GM21786 (cell line): ENCODE measurements at regions not wholly inside any gene's neighbourhood (a gene's known extent, or its start where the extent isn't known, plus 50 kb on each side); places are given as distances from the start of the nearest gene placed in this dataset.

Source experiments
- ATAC-seq: cut with Tn5 transposase; IDR thresholded peaks from one replicate; pipeline ENCODE4 v1.9.1; 2021; ENCODE audit not compliant: unreplicated experiment

- no peak for ATAC-seq
Observed at GRCh38 chr2:57894381-57894780, 152.2 kb upstream of the VRK2 start.

GRCh38 chr2:57897920-57898319 lies 148.7 kb upstream of the VRK2 start:
- no peak for ATAC-seq

- no peak for ATAC-seq
Observed at GRCh38 chr2:57899898-57900297, 146.7 kb upstream of the VRK2 start.

- no peak for ATAC-seq
Observed at GRCh38 chr2:57902578-57902977, 144.0 kb upstream of the VRK2 start.

GRCh38 chr2:57906152-57906732 lies 140.4 kb upstream of the VRK2 start:
- ATAC-seq, result peak; percentile 74

GRCh38 chr2:57907411-57907810 lies 139.2 kb upstream of the VRK2 start:
- no peak for ATAC-seq

- ATAC-seq, result peak; percentile 73
Observed at GRCh38 chr2:57908736-57909161, 137.9 kb upstream of the VRK2 start.

- ATAC-seq, result no peak
Observed at GRCh38 chr2:57918126-57918525, 128.5 kb upstream of the VRK2 start.

- ATAC-seq, result no peak
Observed at GRCh38 chr2:57920342-57920939, 126.2 kb upstream of the VRK2 start.

- ATAC-seq, result no peak
Observed at GRCh38 chr2:57934659-57935058, 111.9 kb upstream of the VRK2 start.

- no peak for ATAC-seq
Observed at GRCh38 chr2:57936216-57936615, 110.4 kb upstream of the VRK2 start.

- ATAC-seq, result no peak
Observed at GRCh38 chr2:57937456-57937855, 109.2 kb upstream of the VRK2 start.

- ATAC-seq, result no peak
Observed at GRCh38 chr2:57941816-57942215, 104.8 kb upstream of the VRK2 start.

GRCh38 chr2:57943315-57943714 lies 103.3 kb upstream of the VRK2 start:
- no peak for ATAC-seq

GRCh38 chr2:57947398-57947797 lies 99.2 kb upstream of the VRK2 start:
- ATAC-seq, result no peak

GRCh38 chr2:57954020-57954419 lies 92.6 kb upstream of the VRK2 start:
- ATAC-seq, result no peak

GRCh38 chr2:57957238-57957637 lies 89.4 kb upstream of the VRK2 start:
- no peak for ATAC-seq

- no peak for ATAC-seq
Observed at GRCh38 chr2:57959390-57959789, 87.2 kb upstream of the VRK2 start.

- ATAC-seq, result no peak
Observed at GRCh38 chr2:57962861-57963260, 83.7 kb upstream of the VRK2 start.

GRCh38 chr2:57965219-57965618 lies 81.4 kb upstream of the VRK2 start:
- no peak for ATAC-seq

GRCh38 chr2:57965961-57966360 lies 80.6 kb upstream of the VRK2 start:
- no peak for ATAC-seq

- peak; percentile 43 for ATAC-seq
Observed at GRCh38 chr2:57973621-57974186, 72.9 kb upstream of the VRK2 start.

GRCh38 chr2:57979158-57979557 lies 67.4 kb upstream of the VRK2 start:
- no peak for ATAC-seq
